Neuron (in vitro differentiated cells): ENCODE measurements at regions not wholly inside any gene's neighbourhood (a gene's known extent, or its start where the extent isn't known, plus 50 kb on each side); places are given as distances from the start of the nearest gene placed in this dataset.

Experiments used
- H2AFZ ChIP-seq: one replicate; pipeline ENCODE4 v1.6.1; 2013; ENCODE audit warnings: low read depth, mild to moderate bottlenecking, inconsistent platforms, low read length, moderate library complexity
- H3K27me3 ChIP-seq: one replicate; pipeline ENCODE4 v1.6.1; 2013; ENCODE audit warnings: low read length; ENCODE audit not compliant: insufficient read depth
- H3K36me3 ChIP-seq: one replicate; pipeline ENCODE4 v1.6.1; 2013; ENCODE audit warnings: low read length; ENCODE audit not compliant: insufficient read depth
- H3K4me1 ChIP-seq: one replicate; pipeline ENCODE4 v1.6.1; 2013; ENCODE audit warnings: low read length; ENCODE audit not compliant: insufficient read depth
- H3K4me3 ChIP-seq: 2 replicates; pipeline ENCODE4 v1.5.1; 2013; ENCODE audit warnings: mild to moderate bottlenecking, low read length, moderate library complexity
- H3K9me3 ChIP-seq: one replicate; pipeline ENCODE4 v1.6.1; 2013; ENCODE audit warnings: low read length

GRCh38 chr18:40355726-40356125 is 1599.3 kb upstream of the PIK3C3 start:
- peaks cover 5% of the 10 kb centered on the region for H3K4me1 ChIP-seq
- H3K9me3 ChIP-seq: no peaks in the 10 kb centered on the region
- no peak overlapping the region for H2AFZ ChIP-seq
- no peaks in the 10 kb centered on the region for H3K36me3 ChIP-seq
- no peak overlapping the region for H3K4me3 ChIP-seq
- H3K27me3 ChIP-seq: no peaks in the 10 kb centered on the region

- Histone ChIP-seq H3K36me3 (no peaks in the 10 kb centered on the region), H3K9me3 (no peaks in the 10 kb centered on the region), H2AFZ (no peak overlapping the region), H3K27me3 (no peaks in the 10 kb centered on the region), H3K4me3 (no peak overlapping the region), H3K4me1 (no peaks in the 10 kb centered on the region)
These were observed 1606.8 kb upstream of the PIK3C3 start for GRCh38 chr18:40348196-40348595.

- no peaks in the 10 kb centered on the region for H3K27me3 ChIP-seq
- no peaks in the 10 kb centered on the region for H3K36me3 ChIP-seq
- no peaks in the 10 kb centered on the region for H3K9me3 ChIP-seq
- no peak overlapping the region for H2AFZ ChIP-seq
- no peaks in the 10 kb centered on the region for H3K4me1 ChIP-seq
- H3K4me3 ChIP-seq: no peak overlapping the region
These were observed 1607.8 kb upstream of the PIK3C3 start for GRCh38 chr18:40347261-40347660.

GRCh38 chr18:40346146-40346545 is 1608.9 kb upstream of the PIK3C3 start:
- Histone ChIP-seq H3K4me3 (no peak overlapping the region), H2AFZ (no peak overlapping the region), H3K9me3 (no peaks in the 10 kb centered on the region), H3K4me1 (no peaks in the 10 kb centered on the region), H3K36me3 (no peaks in the 10 kb centered on the region), H3K27me3 (no peaks in the 10 kb centered on the region)

GRCh38 chr18:40341701-40342100 is 1613.3 kb upstream of the PIK3C3 start:
- no peak overlapping the region for H2AFZ ChIP-seq
- H3K36me3 ChIP-seq: no peaks in the 10 kb centered on the region
- no peaks in the 10 kb centered on the region for H3K9me3 ChIP-seq
- no peaks in the 10 kb centered on the region for H3K4me1 ChIP-seq
- no peak overlapping the region for H3K4me3 ChIP-seq
- no peaks in the 10 kb centered on the region for H3K27me3 ChIP-seq

GRCh38 chr18:40338284-40338683 is 1616.8 kb upstream of the PIK3C3 start:
- no peaks in the 10 kb centered on the region for H3K4me1 ChIP-seq
- no peak overlapping the region for H3K4me3 ChIP-seq
- no peak overlapping the region for H2AFZ ChIP-seq
- H3K9me3 ChIP-seq: no peaks in the 10 kb centered on the region
- H3K27me3 ChIP-seq: no peaks in the 10 kb centered on the region
- no peaks in the 10 kb centered on the region for H3K36me3 ChIP-seq

- H3K4me3 ChIP-seq: no peak overlapping the region
- no peaks in the 10 kb centered on the region for H3K27me3 ChIP-seq
- H3K9me3 ChIP-seq: no peaks in the 10 kb centered on the region
- no peaks in the 10 kb centered on the region for H3K36me3 ChIP-seq
- H2AFZ ChIP-seq: no peak overlapping the region
- peaks cover 2% of the 10 kb centered on the region for H3K4me1 ChIP-seq
These were observed 1628.0 kb upstream of the PIK3C3 start for GRCh38 chr18:40326985-40327384.

GRCh38 chr18:40325988-40326387 is 1629.0 kb upstream of the PIK3C3 start:
- H3K9me3 ChIP-seq: no peaks in the 10 kb centered on the region
- H3K4me1 ChIP-seq: peaks cover 2% of the 10 kb centered on the region
- H2AFZ ChIP-seq: no peak overlapping the region
- H3K4me3 ChIP-seq: no peak overlapping the region
- H3K36me3 ChIP-seq: no peaks in the 10 kb centered on the region
- no peaks in the 10 kb centered on the region for H3K27me3 ChIP-seq

GRCh38 chr18:40314199-40314598 is 1640.8 kb upstream of the PIK3C3 start:
- Histone ChIP-seq H3K27me3 (no peaks in the 10 kb centered on the region), H2AFZ (no peak overlapping the region), H3K9me3 (no peaks in the 10 kb centered on the region), H3K36me3 (no peaks in the 10 kb centered on the region), H3K4me3 (no peak overlapping the region), H3K4me1 (peaks cover 3% of the 10 kb centered on the region)

GRCh38 chr18:40313030-40313642 is 1641.9 kb upstream of the PIK3C3 start:
- Histone ChIP-seq H3K36me3 (no peaks in the 10 kb centered on the region), H2AFZ (no peak overlapping the region), H3K9me3 (no peaks in the 10 kb centered on the region), H3K4me1 (peaks cover 2% of the 10 kb centered on the region), H3K4me3 (no peak overlapping the region), H3K27me3 (no peaks in the 10 kb centered on the region)

GRCh38 chr18:40307627-40308026 is 1647.4 kb upstream of the PIK3C3 start:
- Histone ChIP-seq H3K4me3 (no peak overlapping the region), H3K4me1 (no peaks in the 10 kb centered on the region), H3K9me3 (no peaks in the 10 kb centered on the region), H3K36me3 (no peaks in the 10 kb centered on the region), H3K27me3 (no peaks in the 10 kb centered on the region), H2AFZ (no peak overlapping the region)

GRCh38 chr18:40296717-40297413 is 1658.2 kb upstream of the PIK3C3 start:
- Histone ChIP-seq H3K27me3 (no peaks in the 10 kb centered on the region), H2AFZ (no peak overlapping the region)

GRCh38 chr18:40292985-40293710 is 1661.9 kb upstream of the PIK3C3 start:
- H3K4me3 ChIP-seq: no peak overlapping the region
- H2AFZ ChIP-seq: no peak overlapping the region
- H3K27me3 ChIP-seq: no peaks in the 10 kb centered on the region
- H3K36me3 ChIP-seq: no peaks in the 10 kb centered on the region
- H3K4me1 ChIP-seq: no peaks in the 10 kb centered on the region
- H3K9me3 ChIP-seq: no peaks in the 10 kb centered on the region

More at GRCh38 chr18:40296717-40297413, 1658.2 kb upstream of the PIK3C3 start:
- no peaks in the 10 kb centered on the region for H3K4me1 ChIP-seq
- no peaks in the 10 kb centered on the region for H3K36me3 ChIP-seq
- H3K4me3 ChIP-seq: no peak overlapping the region
- H3K9me3 ChIP-seq: no peaks in the 10 kb centered on the region
